Right lobe of liver (tissue), 4 donors: ENCODE measurements at regions not wholly inside any gene's neighbourhood (a gene's known extent, or its start where the extent isn't known, plus 50 kb on each side); places are given as distances from the start of the nearest gene placed in this dataset.

Source experiments
- CTCF ChIP-seq, 4 donors: fragments of 200-600 bp in 3 of 4; fragments of 450-650 bp in 1 of 4; IDR thresholded peaks; one replicate each; pipeline versions ENCODE4 v1.5.1 to v1.8.0; 2016 to 2022; ENCODE audit warnings: antibody characterized with exemption in 4 of 4, mild to moderate bottlenecking in 2 of 4
- POLR2A ChIP-seq: fragments of 450-650 bp; IDR thresholded peaks from one replicate; pipeline ENCODE4 v1.6.1; 2017; ENCODE audit warnings: antibody characterized with exemption, mild to moderate bottlenecking
- donor health status: DM: no; HTN: no; CAD: no.
- donor health status: DM: no; HTN: no; CAD: no.
- donor health status: DM: no; HTN: yes; CAD: no.

- TF ChIP-seq CTCF (IDR thresholded peaks at IDR 0.05) (no peak), POLR2A (no peak)
These were observed 391.0 kb upstream of the LINC00305 start for GRCh38 chr18:64539847-64540246.
